ENCODE measurements at regions not wholly inside any gene's neighbourhood (a gene's known extent, or its start where the extent isn't known, plus 50 kb on each side); places are given as distances from the start of the nearest gene placed in this dataset.

DNA sequence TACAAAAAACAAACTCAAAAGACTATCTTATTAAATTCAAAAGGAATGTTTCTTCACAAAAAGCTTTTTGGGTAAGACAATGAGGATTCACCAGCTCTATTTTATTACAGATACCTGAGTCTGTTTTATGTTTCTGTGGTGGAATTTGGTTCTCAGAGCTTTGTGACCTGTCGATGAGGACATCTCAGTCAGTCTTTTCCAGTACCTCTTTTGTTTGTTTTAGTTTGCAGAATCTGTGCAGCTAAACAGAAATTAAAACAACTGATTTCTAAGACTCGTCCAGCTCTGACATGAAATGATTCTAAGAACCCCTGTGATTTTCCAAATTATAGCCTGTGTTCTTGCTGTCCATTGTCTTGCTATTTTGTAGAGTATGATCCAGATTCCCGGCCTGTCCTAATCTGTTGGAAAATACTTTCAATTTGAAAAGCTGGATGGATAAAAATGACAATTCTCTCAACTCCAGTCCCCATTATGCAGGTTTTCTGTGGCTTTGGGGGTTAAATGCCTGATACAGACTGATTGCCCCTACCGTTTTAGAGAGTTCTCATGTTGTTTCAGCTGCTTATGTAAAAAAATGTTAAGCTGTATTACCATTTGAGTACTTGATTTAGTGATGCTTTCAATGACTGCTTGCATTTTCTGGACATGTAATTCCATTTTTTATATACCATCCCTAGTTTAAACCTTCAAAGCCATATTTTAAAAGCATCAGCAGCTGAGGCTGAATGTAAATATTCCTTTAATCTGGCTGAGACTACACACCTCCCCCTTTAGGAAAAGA lies 94.2 kb upstream of the TAB2 start:
- Histone ChIP-seq H4K20me1 (replicated peaks; ENCODE audit: control insufficient read depth, insufficient read depth, low read length) (no peaks in the 10 kb centered on the region), H3K9me3 (replicated peaks; ENCODE audit: control insufficient read depth, insufficient read depth, low read depth, low read length) (no peaks in the 10 kb centered on the region), H3K4me3 (no peak overlapping the region), H3K36me3 (ENCODE audit: control insufficient read depth, insufficient read depth, low read length) (no peaks in the 10 kb centered on the region), H3K27me3 (ENCODE audit: control insufficient read depth in 2 of 2, insufficient read depth in 2 of 2, low read length in 2 of 2) (peaks cover 20 to 21% of the 10 kb centered on the region in 2 experiments; a peak in 4 of 5 replicates), H3K27ac (ENCODE audit: extremely low read depth, low read depth, low read length) (no peak overlapping the region), H3K4me1 (replicated peaks in 1 of 2; ENCODE audit: control insufficient read depth in 2 of 2, insufficient read depth in 2 of 2, low read length in 2 of 2) (no peaks in the 10 kb centered on the region), H3K9me1 (ENCODE audit: control insufficient read depth, insufficient read depth, low read length) (no peaks in the 10 kb centered on the region), H3K79me2 (ENCODE audit: control insufficient read depth, insufficient read depth, low read length) (no peaks in the 10 kb centered on the region), H3K4me2 (ENCODE audit: insufficient read depth, low read length) (no peak overlapping the region), H2AFZ (ENCODE audit: low read depth, low read length) (no peak overlapping the region), H3K9ac (ENCODE audit: insufficient read depth in 1 of 2, low read depth in 2 of 2, low read length in 2 of 2) (no peak overlapping the region)
- DNase-seq (ENCODE audit: extremely low read depth in 1 of 4, low spot score in 3 of 4): no peak
- intact Hi-C loops (cut with micrococcal nuclease): no loop called here
- ATAC-seq: no peak
- 4% methylated on average over 4 of the region's 4 CpGs for WGBS (ENCODE audit: insufficient coverage, low coverage, missing lambda C conversion rate)
- no peak for FAIRE-seq
- TF ChIP-seq RBM22 (IDR thresholded peaks at IDR 0.05; ENCODE audit: low read depth, low read length, poor library complexity, severe bottlenecking) (no peak), OTX1 (CRISPR knock-in tag; IDR thresholded peaks at IDR 0.05) (no peak), NFATC3 (IDR thresholded peaks at IDR 0.05) (no peak), POLR3G (IDR thresholded peaks at IDR 0.05; ENCODE audit: extremely low read depth, insufficient read length, insufficient replicate concordance) (no peak), ELF1 (tag; IDR thresholded peaks at IDR 0.05) (no peak), NRF1 (conservative IDR thresholded peaks at IDR 0.05 in 1 of 2, IDR thresholded peaks at IDR 0.05 in 1 of 2) (no peak), ZNF12 (CRISPR knock-in tag; IDR thresholded peaks at IDR 0.05) (no peak), ZNF561 (CRISPR knock-in tag; conservative IDR thresholded peaks at IDR 0.05) (no peak), TEAD4 (IDR thresholded peaks at IDR 0.05; ENCODE audit: low read length) (no peak), TEAD4 (CRISPR knock-in tag; IDR thresholded peaks at IDR 0.05; ENCODE audit: borderline replicate concordance) (no peak)
- TF ChIP-seq, protein P1, sequence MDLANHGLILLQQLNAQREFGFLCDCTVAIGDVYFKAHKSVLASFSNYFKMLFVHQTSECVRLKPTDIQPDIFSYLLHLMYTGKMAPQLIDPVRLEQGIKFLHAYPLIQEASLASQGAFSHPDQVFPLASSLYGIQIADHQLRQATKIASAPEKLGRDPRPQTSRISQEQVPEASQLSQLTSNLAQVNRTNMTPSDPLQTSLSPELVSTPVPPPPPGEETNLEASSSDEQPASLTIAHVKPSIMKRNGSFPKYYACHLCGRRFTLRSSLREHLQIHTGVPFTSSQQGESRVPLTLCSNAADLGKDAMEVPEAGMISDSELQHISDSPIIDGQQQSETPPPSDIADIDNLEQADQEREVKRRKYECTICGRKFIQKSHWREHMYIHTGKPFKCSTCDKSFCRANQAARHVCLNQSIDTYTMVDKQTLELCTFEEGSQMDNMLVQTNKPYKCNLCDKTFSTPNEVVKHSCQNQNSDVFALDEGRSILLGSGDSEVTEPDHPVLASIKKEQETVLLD (IDR thresholded peaks at IDR 0.05): no peak
- TF ChIP-seq, protein P2, sequence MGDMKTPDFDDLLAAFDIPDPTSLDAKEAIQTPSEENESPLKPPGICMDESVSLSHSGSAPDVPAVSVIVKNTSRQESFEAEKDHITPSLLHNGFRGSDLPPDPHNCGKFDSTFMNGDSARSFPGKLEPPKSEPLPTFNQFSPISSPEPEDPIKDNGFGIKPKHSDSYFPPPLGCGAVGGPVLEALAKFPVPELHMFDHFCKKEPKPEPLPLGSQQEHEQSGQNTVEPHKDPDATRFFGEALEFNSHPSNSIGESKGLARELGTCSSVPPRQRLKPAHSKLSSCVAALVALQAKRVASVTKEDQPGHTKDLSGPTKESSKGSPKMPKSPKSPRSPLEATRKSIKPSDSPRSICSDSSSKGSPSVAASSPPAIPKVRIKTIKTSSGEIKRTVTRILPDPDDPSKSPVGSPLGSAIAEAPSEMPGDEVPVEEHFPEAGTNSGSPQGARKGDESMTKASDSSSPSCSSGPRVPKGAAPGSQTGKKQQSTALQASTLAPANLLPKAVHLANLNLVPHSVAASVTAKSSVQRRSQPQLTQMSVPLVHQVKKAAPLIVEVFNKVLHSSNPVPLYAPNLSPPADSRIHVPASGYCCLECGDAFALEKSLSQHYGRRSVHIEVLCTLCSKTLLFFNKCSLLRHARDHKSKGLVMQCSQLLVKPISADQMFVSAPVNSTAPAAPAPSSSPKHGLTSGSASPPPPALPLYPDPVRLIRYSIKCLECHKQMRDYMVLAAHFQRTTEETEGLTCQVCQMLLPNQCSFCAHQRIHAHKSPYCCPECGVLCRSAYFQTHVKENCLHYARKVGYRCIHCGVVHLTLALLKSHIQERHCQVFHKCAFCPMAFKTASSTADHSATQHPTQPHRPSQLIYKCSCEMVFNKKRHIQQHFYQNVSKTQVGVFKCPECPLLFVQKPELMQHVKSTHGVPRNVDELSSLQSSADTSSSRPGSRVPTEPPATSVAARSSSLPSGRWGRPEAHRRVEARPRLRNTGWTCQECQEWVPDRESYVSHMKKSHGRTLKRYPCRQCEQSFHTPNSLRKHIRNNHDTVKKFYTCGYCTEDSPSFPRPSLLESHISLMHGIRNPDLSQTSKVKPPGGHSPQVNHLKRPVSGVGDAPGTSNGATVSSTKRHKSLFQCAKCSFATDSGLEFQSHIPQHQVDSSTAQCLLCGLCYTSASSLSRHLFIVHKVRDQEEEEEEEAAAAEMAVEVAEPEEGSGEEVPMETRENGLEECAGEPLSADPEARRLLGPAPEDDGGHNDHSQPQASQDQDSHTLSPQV (IDR thresholded peaks at IDR 0.05): no peak
- TF ChIP-seq, protein P3, sequence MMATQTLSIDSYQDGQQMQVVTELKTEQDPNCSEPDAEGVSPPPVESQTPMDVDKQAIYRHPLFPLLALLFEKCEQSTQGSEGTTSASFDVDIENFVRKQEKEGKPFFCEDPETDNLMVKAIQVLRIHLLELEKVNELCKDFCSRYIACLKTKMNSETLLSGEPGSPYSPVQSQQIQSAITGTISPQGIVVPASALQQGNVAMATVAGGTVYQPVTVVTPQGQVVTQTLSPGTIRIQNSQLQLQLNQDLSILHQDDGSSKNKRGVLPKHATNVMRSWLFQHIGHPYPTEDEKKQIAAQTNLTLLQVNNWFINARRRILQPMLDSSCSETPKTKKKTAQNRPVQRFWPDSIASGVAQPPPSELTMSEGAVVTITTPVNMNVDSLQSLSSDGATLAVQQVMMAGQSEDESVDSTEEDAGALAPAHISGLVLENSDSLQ (IDR thresholded peaks at IDR 0.05): no peak
- in situ Hi-C loops (cut with MboI): no loop called here
- no TSS peak for BruUV-seq (replicated peaks)
- ChIA-PET POLR2A (interaction anchor here (0.7 to 1.1 kb wide), 3 partner anchors 9 to 16 kb away, joined by 3 to 5 read pairs (median 5); no protein-coding TSS in a partner anchor), CTCF (ENCODE audit: low intra/inter-chr PET ratio) (no interaction called here)
